PC-9 (cell line): ENCODE measurements at regions not wholly inside any gene's neighbourhood (a gene's known extent, or its start where the extent isn't known, plus 50 kb on each side); places are given as distances from the start of the nearest gene placed in this dataset.

Source experiments
- BruUV-seq: library from RNA; stranded (reverse); fragments of 400-500 nt; replicated peaks from 2 replicates; lab custom pipeline; 2021; lab: Mats Ljungman, UMichigan
- CTCF ChIA-PET: fragments of 300-600 bp; sonication (Branson Sonifier 250); formaldehyde crosslinking; loops from one replicate; lab custom pipeline; 2022; ENCODE audit warnings: antibody characterized with exemption; lab: Charles Lee
- POLR2A ChIA-PET: fragments of 300-600 bp; sonication (Branson Sonifier 250); formaldehyde crosslinking; loops from one replicate; lab custom pipeline; 2022; ENCODE audit warnings: antibody characterized with exemption; ENCODE audit not compliant: unreplicated experiment; lab: Charles Lee
- DNase-seq, 2 experiments: peaks; one replicate each; pipeline versions ENCODE4 v3.0.0 to v3.0.0-alpha.2; 2015 to 2022; ENCODE audit warnings: mixed read lengths in 1 of 2
- H2AFZ ChIP-seq: fragments of 200-600 bp; sonication (generic); 2 replicates; pipeline ENCODE4 v1.8.1; 2017; ENCODE audit warnings: antibody characterized with exemption
- H3F3A ChIP-seq: fragments of 200-600 bp; sonication (generic); 2 replicates; pipeline ENCODE4 v1.8.1; 2017; ENCODE audit warnings: antibody characterized with exemption, mild to moderate bottlenecking, low read depth; ENCODE audit not compliant: insufficient read depth
- H3K27ac ChIP-seq: fragments of 200-600 bp; sonication (generic); 2 replicates; pipeline ENCODE4 v1.6.1; 2016; ENCODE audit warnings: mixed run types
- H3K27me3 ChIP-seq: fragments of 200-600 bp; sonication (generic); 2 replicates; pipeline ENCODE4 v1.6.1; 2016; ENCODE audit warnings: low read depth, mixed run types; ENCODE audit not compliant: insufficient read depth
- H3K36me3 ChIP-seq: fragments of 200-600 bp; sonication (generic); 2 replicates; pipeline ENCODE4 v1.6.1; 2016; ENCODE audit warnings: low read depth, mixed run types
- H3K4me1 ChIP-seq: fragments of 200-600 bp; sonication (generic); replicated peaks from 2 replicates; pipeline ENCODE4 v1.6.1; 2016; ENCODE audit warnings: mixed run types; ENCODE audit not compliant: insufficient read depth
- H3K4me2 ChIP-seq: fragments of 200-600 bp; sonication (generic); 2 replicates; pipeline ENCODE4 v1.6.1; 2017; ENCODE audit warnings: mixed run types
- H3K4me3 ChIP-seq: fragments of 200-600 bp; sonication (generic); 2 replicates; pipeline ENCODE4 v1.6.1; 2016; ENCODE audit warnings: mixed run types
- H3K79me2 ChIP-seq: fragments of 200-600 bp; sonication (generic); 2 replicates; pipeline ENCODE4 v1.6.1; 2017; ENCODE audit warnings: low read depth, mixed run types
- H3K9me2 ChIP-seq: fragments of 200-600 bp; sonication (generic); 2 replicates; pipeline ENCODE4 v1.8.1; 2017; ENCODE audit warnings: mild to moderate bottlenecking; ENCODE audit not compliant: insufficient read depth
- H3K9me3 ChIP-seq: fragments of 200-600 bp; sonication (generic); 2 replicates; pipeline ENCODE4 v1.8.1; 2016; ENCODE audit warnings: low read depth; ENCODE audit not compliant: insufficient read depth
- H4K20me1 ChIP-seq: fragments of 200-600 bp; sonication (generic); 2 replicates; pipeline ENCODE4 v1.8.1; 2017; ENCODE audit not compliant: insufficient read depth
- EZH2 ChIP-seq: fragments of 200-600 bp; sonication (generic); IDR thresholded peaks from 2 replicates; pipeline ENCODE4 v1.8.0; 2017; ENCODE audit warnings: antibody characterized with exemption, low read depth
- intact Hi-C: fragments of 100-400 bp; cut with micrococcal nuclease; formaldehyde crosslinking; loops from one replicate; pipeline ENCODE4 v1.10.0; 2022; ENCODE audit not compliant: unreplicated experiment
- TF ChIP-seq, protein P1 (sequence below): fragments of 200-600 bp; sonication (generic); conservative IDR thresholded peaks from 2 replicates; pipeline ENCODE4 v1.6.1; 2017; ENCODE audit warnings: mixed run types, antibody characterized with exemption, mild to moderate bottlenecking, moderate library complexity

DNA sequence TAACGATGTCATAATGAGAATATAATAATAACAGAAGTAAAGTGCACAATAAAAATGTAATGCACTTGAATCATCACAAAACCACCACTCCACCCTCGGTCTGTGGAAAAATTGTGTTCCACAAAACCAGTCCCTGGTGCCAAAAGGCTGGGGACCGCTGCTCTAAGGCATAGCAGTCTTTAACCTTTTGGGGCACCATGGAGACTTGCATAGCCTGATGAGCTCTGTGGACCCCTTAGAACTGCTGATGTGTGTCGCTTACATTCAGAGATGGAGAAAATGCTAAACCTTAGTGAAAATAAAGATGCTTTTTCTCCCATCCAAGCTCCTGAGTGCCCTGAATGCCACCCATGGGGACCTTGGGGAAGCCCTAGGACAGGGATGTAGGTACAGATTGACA lies 87.6 kb upstream of the SEPTIN5 start:
- CTCF ChIA-PET = interaction anchor here (1.0 kb wide), 1 partner anchor 50 kb away, joined by 3 read pairs; no protein-coding TSS in a partner anchor
- no peaks in the 10 kb centered on the region for H3K9me3 ChIP-seq
- H3K4me2 ChIP-seq = no peak overlapping the region
- H3K4me1 ChIP-seq = no peaks in the 10 kb centered on the region
- POLR2A ChIA-PET = no interaction called here
- H3K27me3 ChIP-seq = no peaks in the 10 kb centered on the region
- no peak overlapping the region for H3K27ac ChIP-seq
- no peak for DNase-seq
- H2AFZ ChIP-seq = no peak overlapping the region
- no peaks in the 10 kb centered on the region for H3K79me2 ChIP-seq
- BruUV-seq = no TSS peak
- no peaks in the 10 kb centered on the region for H4K20me1 ChIP-seq
- no peak overlapping the region for H3K4me3 ChIP-seq
- no peak for TF ChIP-seq EZH2
- TF ChIP-seq, protein P1, sequence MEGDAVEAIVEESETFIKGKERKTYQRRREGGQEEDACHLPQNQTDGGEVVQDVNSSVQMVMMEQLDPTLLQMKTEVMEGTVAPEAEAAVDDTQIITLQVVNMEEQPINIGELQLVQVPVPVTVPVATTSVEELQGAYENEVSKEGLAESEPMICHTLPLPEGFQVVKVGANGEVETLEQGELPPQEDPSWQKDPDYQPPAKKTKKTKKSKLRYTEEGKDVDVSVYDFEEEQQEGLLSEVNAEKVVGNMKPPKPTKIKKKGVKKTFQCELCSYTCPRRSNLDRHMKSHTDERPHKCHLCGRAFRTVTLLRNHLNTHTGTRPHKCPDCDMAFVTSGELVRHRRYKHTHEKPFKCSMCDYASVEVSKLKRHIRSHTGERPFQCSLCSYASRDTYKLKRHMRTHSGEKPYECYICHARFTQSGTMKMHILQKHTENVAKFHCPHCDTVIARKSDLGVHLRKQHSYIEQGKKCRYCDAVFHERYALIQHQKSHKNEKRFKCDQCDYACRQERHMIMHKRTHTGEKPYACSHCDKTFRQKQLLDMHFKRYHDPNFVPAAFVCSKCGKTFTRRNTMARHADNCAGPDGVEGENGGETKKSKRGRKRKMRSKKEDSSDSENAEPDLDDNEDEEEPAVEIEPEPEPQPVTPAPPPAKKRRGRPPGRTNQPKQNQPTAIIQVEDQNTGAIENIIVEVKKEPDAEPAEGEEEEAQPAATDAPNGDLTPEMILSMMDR = no peak
- no peaks in the 10 kb centered on the region for H3F3A ChIP-seq
- intact Hi-C loops = loop anchor here (5.0 kb wide), 2 partner anchors 129 to 324 kb away; no protein-coding TSS in a partner anchor
- H3K36me3 ChIP-seq = no peaks in the 10 kb centered on the region
- no peaks in the 10 kb centered on the region for H3K9me2 ChIP-seq

DNA sequence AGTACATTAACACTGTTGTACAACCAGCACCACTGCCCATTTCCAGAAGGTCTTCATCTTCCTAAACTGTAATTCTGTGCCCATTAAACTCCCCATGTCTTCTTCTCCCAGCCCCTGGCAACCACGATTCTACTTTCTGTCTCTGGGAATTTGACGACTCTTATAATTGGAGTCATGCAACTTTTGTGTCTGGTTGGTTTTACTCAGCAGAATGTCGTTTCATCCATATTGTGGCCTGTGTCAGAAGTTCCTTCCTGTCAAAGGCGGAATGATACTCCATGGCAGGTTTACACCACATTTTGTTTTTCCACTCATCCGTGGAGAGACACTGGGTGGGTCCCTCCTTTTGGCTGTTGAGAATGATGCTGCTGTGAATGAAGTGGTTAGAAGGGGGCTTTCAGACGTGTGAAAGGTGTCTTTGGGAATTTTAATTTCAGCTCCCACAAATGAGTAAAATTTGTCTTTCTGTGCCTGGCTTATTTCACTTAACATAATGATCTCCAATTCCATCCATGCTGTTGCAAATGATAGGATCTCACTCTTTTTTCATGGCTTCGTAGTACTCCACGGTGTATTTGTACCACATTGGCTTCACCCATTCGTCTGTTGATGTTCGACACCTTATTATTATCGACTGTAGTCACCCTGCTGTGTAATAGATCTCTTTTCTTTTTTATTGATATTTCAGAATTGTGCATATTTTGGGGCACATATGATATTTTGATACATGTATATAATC lies 86.1 kb upstream of the SEPTIN5 start:
- DNase-seq = no peak
- Histone ChIP-seq H3K4me1 (no peaks in the 10 kb centered on the region), H4K20me1 (no peaks in the 10 kb centered on the region), H3K9me2 (no peaks in the 10 kb centered on the region), H3K79me2 (no peaks in the 10 kb centered on the region), H3K36me3 (no peaks in the 10 kb centered on the region), H3F3A (no peaks in the 10 kb centered on the region), H2AFZ (no peak overlapping the region), H3K4me2 (no peak overlapping the region), H3K9me3 (no peaks in the 10 kb centered on the region), H3K27me3 (no peaks in the 10 kb centered on the region), H3K4me3 (no peak overlapping the region), H3K27ac (no peak overlapping the region)
- BruUV-seq = no TSS peak
- ChIA-PET POLR2A (no interaction called here), CTCF (no interaction called here)
- TF ChIP-seq, protein P1 = no peak
- no peak for TF ChIP-seq EZH2
- intact Hi-C loops = loop anchor here (5.0 kb wide), 2 partner anchors 131 to 326 kb away; no protein-coding TSS in a partner anchor

DNA sequence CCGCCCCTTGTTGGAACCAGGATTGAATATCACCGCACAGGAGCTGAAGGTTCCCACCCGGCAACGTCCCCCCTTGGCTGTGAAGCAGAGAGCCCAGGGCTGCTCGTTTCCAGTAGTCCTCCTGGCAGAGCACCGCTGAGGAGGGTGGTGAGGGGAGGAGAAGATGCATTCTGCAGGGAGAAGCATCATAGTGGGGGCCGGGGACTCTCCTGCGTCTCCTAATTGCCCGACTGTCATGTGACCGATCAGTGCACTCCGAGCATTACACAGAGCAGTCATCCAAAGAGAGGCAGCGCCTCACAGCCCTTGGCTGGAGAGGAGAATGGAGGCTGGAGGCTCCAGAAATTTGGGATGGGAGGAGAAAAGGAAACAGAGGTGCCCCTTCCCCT lies 85.0 kb upstream of the SEPTIN5 start:
- no peaks in the 10 kb centered on the region for H3K9me2 ChIP-seq
- no peak overlapping the region for H3K4me2 ChIP-seq
- ChIA-PET POLR2A (no interaction called here), CTCF (interaction anchor here (0.7 to 1.0 kb wide), 3 partner anchors 329 to 485 kb away, joined by 3 to 4 read pairs (median 3); partner anchors contain the start of gene ESS2)
- H3K9me3 ChIP-seq = no peaks in the 10 kb centered on the region
- H3K36me3 ChIP-seq = no peaks in the 10 kb centered on the region
- no TSS peak for BruUV-seq
- no peaks in the 10 kb centered on the region for H3K27me3 ChIP-seq
- H3F3A ChIP-seq = no peaks in the 10 kb centered on the region
- intact Hi-C loops = loop anchor here (5.0 kb wide), 2 partner anchors 132 to 327 kb away; no protein-coding TSS in a partner anchor
- no peak overlapping the region for H2AFZ ChIP-seq
- H3K4me3 ChIP-seq = no peak overlapping the region
- no peaks in the 10 kb centered on the region for H3K4me1 ChIP-seq
- H3K79me2 ChIP-seq = no peaks in the 10 kb centered on the region
- DNase-seq = no peak
- no peaks in the 10 kb centered on the region for H4K20me1 ChIP-seq
- H3K27ac ChIP-seq = no peak overlapping the region
- TF ChIP-seq, protein P1 = no peak
- no peak for TF ChIP-seq EZH2
